ENCODE measurements at regions not wholly inside any gene's neighbourhood (a gene's known extent, or its start where the extent isn't known, plus 50 kb on each side); places are given as distances from the start of the nearest gene placed in this dataset.
A peak's percentile ranks its signal among the peaks of the same experiment; 100 is the strongest.
"Not testable (repeated sequence)": the region's sequence is repeated elsewhere in the genome, so short reads cannot be mapped to it uniquely, and the experiment has no call there.

GRCh38 chr13:70255406-70255991 is 147.2 kb upstream of the KLHL1 start:
- no peak for DNase-seq (ENCODE audit: low spot score)

- DNase-seq (ENCODE audit: low spot score), result no peak
Measured at GRCh38 chr13:70253834-70254233, 145.6 kb upstream of the KLHL1 start.

GRCh38 chr13:70253411-70253810 is 145.2 kb upstream of the KLHL1 start:
- DNase-seq (ENCODE audit: low spot score), result no peak

- DNase-seq (ENCODE audit: low spot score), result peak; percentile 23
Measured at GRCh38 chr13:70249332-70250064, 141.2 kb upstream of the KLHL1 start.

- no peak for DNase-seq (ENCODE audit: low spot score)
Measured at GRCh38 chr13:70237131-70237530, 128.9 kb upstream of the KLHL1 start.

- DNase-seq (ENCODE audit: low spot score), result no peak
Measured at GRCh38 chr13:70235565-70235964, 127.3 kb upstream of the KLHL1 start.

- no peak for DNase-seq (ENCODE audit: low spot score)
Measured at GRCh38 chr13:70223911-70224310, 115.7 kb upstream of the KLHL1 start.

GRCh38 chr13:70222926-70223325 is 114.7 kb upstream of the KLHL1 start:
- no peak for DNase-seq (ENCODE audit: low spot score)

- no peak for DNase-seq (ENCODE audit: low spot score)
Measured at GRCh38 chr13:70218618-70219017, 110.4 kb upstream of the KLHL1 start.

- not testable (repeated sequence) for DNase-seq (ENCODE audit: low spot score)
Measured at GRCh38 chr13:70208968-70209367, 100.7 kb upstream of the KLHL1 start.

GRCh38 chr13:70206671-70207070 is 98.4 kb upstream of the KLHL1 start:
- DNase-seq (ENCODE audit: low spot score), result no peak

GRCh38 chr13:70203661-70204229 is 95.5 kb upstream of the KLHL1 start:
- DNase-seq (ENCODE audit: low spot score), result no peak

- DNase-seq (ENCODE audit: low spot score), result no peak
Measured at GRCh38 chr13:70191034-70191433, 82.8 kb upstream of the KLHL1 start.

- no peak for DNase-seq (ENCODE audit: low spot score)
Measured at GRCh38 chr13:70189981-70190380, 81.7 kb upstream of the KLHL1 start.

GRCh38 chr13:70188567-70188966 is 80.3 kb upstream of the KLHL1 start:
- DNase-seq (ENCODE audit: low spot score), result no peak

- no peak for DNase-seq (ENCODE audit: low spot score)
Measured at GRCh38 chr13:70183041-70183440, 74.8 kb upstream of the KLHL1 start.
